ENCODE measurements at regions not wholly inside any gene's neighbourhood (a gene's known extent, or its start where the extent isn't known, plus 50 kb on each side); places are given as distances from the start of the nearest gene placed in this dataset.

GRCh38 chr3:35028157-35028556, 611.2 kb upstream of the ARPP21 start:
- Histone ChIP-seq H2AFZ (ENCODE audit: low read depth, low read length) (no peak overlapping the region), H3K27me3 (ENCODE audit: control insufficient read depth in 2 of 2, insufficient read depth in 2 of 2, low read length in 2 of 2) (no peaks in the 10 kb centered on the region), H3K27ac (ENCODE audit: insufficient read depth, low read depth, low read length) (no peak overlapping the region), H3K9me1 (replicated peaks; ENCODE audit: control insufficient read depth, extremely low read depth, insufficient read depth, low read length) (no peaks in the 10 kb centered on the region), H3K9ac (replicated peaks; ENCODE audit: extremely low read depth, insufficient read depth, low read length) (no peak overlapping the region), H3K36me3 (ENCODE audit: control insufficient read depth in 2 of 2, extremely low read depth in 1 of 2, insufficient read depth in 2 of 2, low read length in 2 of 2) (no peaks in the 10 kb centered on the region), H3K4me3 (replicated peaks in 1 of 3; ENCODE audit: insufficient read depth in 1 of 3, low read depth in 1 of 3, low read length in 3 of 3) (no peak overlapping the region), H3K79me2 (ENCODE audit: control insufficient read depth, insufficient read depth, low read length) (no peaks in the 10 kb centered on the region), H3K9me3 (replicated peaks; ENCODE audit: control insufficient read depth, insufficient read depth, low read length) (peaks cover 2% of the 10 kb centered on the region), H4K20me1 (replicated peaks; ENCODE audit: control insufficient read depth, extremely low read depth, insufficient read depth, low read length) (no peaks in the 10 kb centered on the region), H3K4me2 (ENCODE audit: insufficient read depth, low read length) (no peak overlapping the region), H3K4me1 (ENCODE audit: control insufficient read depth, extremely low read depth, insufficient read depth, low read length) (no peaks in the 10 kb centered on the region)
- intact Hi-C loops (cut with micrococcal nuclease) (no loop called here), dilution Hi-C loops (cut with MboI; ENCODE audit: extremely low pct_ligation_motif_present, low sequenced_read_pairs) (no loop called here)
- DNase-seq (ENCODE audit: low read depth, low spot score) = no peak
- BruUV-seq (replicated peaks) = no TSS peak
- TF ChIP-seq, protein P1, sequence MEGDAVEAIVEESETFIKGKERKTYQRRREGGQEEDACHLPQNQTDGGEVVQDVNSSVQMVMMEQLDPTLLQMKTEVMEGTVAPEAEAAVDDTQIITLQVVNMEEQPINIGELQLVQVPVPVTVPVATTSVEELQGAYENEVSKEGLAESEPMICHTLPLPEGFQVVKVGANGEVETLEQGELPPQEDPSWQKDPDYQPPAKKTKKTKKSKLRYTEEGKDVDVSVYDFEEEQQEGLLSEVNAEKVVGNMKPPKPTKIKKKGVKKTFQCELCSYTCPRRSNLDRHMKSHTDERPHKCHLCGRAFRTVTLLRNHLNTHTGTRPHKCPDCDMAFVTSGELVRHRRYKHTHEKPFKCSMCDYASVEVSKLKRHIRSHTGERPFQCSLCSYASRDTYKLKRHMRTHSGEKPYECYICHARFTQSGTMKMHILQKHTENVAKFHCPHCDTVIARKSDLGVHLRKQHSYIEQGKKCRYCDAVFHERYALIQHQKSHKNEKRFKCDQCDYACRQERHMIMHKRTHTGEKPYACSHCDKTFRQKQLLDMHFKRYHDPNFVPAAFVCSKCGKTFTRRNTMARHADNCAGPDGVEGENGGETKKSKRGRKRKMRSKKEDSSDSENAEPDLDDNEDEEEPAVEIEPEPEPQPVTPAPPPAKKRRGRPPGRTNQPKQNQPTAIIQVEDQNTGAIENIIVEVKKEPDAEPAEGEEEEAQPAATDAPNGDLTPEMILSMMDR (IDR thresholded peaks at IDR 0.05; ENCODE audit: extremely low read depth in 1 of 2, insufficient read depth in 1 of 2, low read depth in 1 of 2, low read length in 2 of 2) = no peak
- TF ChIP-seq JUN (IDR thresholded peaks at IDR 0.05; ENCODE audit: borderline replicate concordance, insufficient read depth, insufficient read length, low read depth) (no peak), GATA2 (IDR thresholded peaks at IDR 0.05; ENCODE audit: insufficient read depth, insufficient read length, low read depth, low read length) (no peak), POLR2A (IDR thresholded peaks at IDR 0.05; ENCODE audit: low read depth, low read length) (no peak), MAX (IDR thresholded peaks at IDR 0.05; ENCODE audit: insufficient read depth, insufficient read length) (no peak), MYC (IDR thresholded peaks at IDR 0.05; ENCODE audit: low read depth, low read length) (no peak), FOS (IDR thresholded peaks at IDR 0.05; ENCODE audit: borderline replicate concordance, insufficient read depth, low read length) (no peak), POLR2AphosphoS5 (IDR thresholded peaks at IDR 0.05; ENCODE audit: insufficient read depth, low read depth, low read length) (no peak), EZH2 (IDR thresholded peaks at IDR 0.05; ENCODE audit: borderline replicate concordance, low read depth, low read length, severe bottlenecking) (no peak)
- CTCF ChIA-PET = no interaction called here
- POLR2A ChIA-PET = no interaction called here
- no peak for FAIRE-seq

Measured in endothelial cell of umbilical vein (primary cell).